Epithelial cell of esophagus (primary cell): ENCODE measurements at regions not wholly inside any gene's neighbourhood (a gene's known extent, or its start where the extent isn't known, plus 50 kb on each side); places are given as distances from the start of the nearest gene placed in this dataset.
"Not testable (repeated sequence)": the region's sequence is repeated elsewhere in the genome, so short reads cannot be mapped to it uniquely, and the experiment has no call there.

Experiments
- DNase-seq: peaks from one replicate; pipeline ENCODE4 v3.0.0; 2010; ENCODE audit warnings: low read depth
- H3K4me3 ChIP-seq: 2 replicates; pipeline ENCODE4 v1.5.1; 2011; ENCODE audit warnings: mild to moderate bottlenecking, low read length, control low read depth
- TF ChIP-seq, protein P1 (sequence below): IDR thresholded peaks from 2 replicates; pipeline ENCODE4 v1.5.1; 2011; ENCODE audit warnings: low read depth, mild to moderate bottlenecking, low read length, control low read depth, inconsistent platforms; ENCODE audit not compliant: insufficient read depth; ENCODE audit errors: missing control alignments

DNA sequence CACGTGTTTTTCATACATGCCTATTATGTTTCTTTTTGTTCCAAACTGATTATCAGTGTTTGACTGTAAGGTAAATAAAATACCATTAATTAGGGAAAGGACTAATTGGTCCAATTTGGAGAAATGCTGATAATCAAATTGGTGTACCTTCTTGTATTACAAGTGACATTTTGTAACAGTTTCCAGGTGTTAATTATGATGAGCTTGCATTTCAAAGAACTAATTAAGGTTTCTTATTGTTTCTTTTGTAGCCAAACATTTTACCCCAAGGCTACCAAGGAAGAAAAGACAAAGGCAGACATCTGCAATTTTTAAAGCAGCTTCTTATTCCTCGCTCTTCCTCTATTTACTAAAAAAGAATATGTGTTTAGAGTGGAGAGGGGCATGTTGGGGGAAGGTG is 88.7 kb upstream of the GRIK1 start:
- DNase-seq, result no peak
- TF ChIP-seq, protein P1, sequence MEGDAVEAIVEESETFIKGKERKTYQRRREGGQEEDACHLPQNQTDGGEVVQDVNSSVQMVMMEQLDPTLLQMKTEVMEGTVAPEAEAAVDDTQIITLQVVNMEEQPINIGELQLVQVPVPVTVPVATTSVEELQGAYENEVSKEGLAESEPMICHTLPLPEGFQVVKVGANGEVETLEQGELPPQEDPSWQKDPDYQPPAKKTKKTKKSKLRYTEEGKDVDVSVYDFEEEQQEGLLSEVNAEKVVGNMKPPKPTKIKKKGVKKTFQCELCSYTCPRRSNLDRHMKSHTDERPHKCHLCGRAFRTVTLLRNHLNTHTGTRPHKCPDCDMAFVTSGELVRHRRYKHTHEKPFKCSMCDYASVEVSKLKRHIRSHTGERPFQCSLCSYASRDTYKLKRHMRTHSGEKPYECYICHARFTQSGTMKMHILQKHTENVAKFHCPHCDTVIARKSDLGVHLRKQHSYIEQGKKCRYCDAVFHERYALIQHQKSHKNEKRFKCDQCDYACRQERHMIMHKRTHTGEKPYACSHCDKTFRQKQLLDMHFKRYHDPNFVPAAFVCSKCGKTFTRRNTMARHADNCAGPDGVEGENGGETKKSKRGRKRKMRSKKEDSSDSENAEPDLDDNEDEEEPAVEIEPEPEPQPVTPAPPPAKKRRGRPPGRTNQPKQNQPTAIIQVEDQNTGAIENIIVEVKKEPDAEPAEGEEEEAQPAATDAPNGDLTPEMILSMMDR, result no peak

GRCh38 chr21:30027986-30028385 is 88.2 kb upstream of the GRIK1 start:
- TF ChIP-seq, protein P1, result no peak
- no peak overlapping the region for H3K4me3 ChIP-seq
- DNase-seq, result no peak

More for the DNA sequence above, 88.7 kb upstream of the GRIK1 start:
- H3K4me3 ChIP-seq, result no peak overlapping the region

GRCh38 chr21:30023056-30023455 is 83.3 kb upstream of the GRIK1 start:
- not testable (repeated sequence) for H3K4me3 ChIP-seq, DNase-seq

- no peak for DNase-seq
- no peak overlapping the region for H3K4me3 ChIP-seq
- TF ChIP-seq, protein P1, result no peak
These were observed 75.1 kb upstream of the GRIK1 start for GRCh38 chr21:30014886-30015285.

DNA sequence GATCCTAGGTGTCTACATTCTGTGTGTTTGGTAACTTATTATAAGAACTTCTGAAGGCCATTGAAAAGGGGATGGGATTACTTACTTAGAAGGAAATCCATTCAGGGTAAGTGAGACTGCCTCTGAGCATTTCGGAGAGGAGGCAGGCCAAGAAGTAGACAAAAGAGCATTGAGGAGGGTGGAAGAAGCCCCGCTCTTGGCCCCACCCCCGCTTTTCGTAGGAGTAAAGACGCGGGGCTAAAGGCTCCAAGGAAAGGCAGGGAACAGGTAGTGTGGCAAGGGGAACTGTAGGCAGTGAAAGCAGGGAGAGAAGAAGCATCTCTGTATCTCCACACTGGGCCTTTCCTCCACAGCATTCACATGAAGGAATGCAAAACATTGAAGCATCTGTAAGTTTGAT is 51.8 kb upstream of the GRIK1 start:
- TF ChIP-seq, protein P1, result no peak
- DNase-seq, result no peak
- H3K4me3 ChIP-seq, result no peak overlapping the region

DNA sequence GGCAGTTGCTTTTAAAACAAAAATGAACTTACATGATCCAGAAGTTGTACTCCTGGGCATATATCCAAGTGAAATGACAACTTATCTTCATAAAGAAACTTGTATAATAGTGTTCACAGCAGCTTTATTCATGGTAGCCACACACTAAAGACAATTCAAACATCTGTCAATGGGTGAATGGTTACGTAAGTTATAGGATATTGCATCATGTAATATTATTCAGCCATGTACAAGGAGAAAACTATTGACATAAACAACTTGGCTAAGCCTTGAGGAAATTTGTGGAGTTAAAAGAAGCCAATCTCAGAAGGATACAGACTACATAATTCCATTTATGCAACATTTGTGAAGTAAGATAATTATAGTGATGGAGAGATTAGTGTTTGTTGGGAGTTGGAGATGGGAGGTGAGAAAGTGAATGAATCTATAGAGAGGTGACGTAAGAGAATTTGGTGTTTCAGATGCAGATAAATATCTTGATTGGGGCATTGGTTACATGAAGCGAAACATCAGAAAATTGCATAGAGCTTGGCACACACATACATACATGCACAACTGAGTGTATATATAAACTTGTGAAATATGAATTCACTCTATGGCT is 49.9 kb upstream of the GRIK1 start:
- peak; percentile 28 for DNase-seq
- TF ChIP-seq, protein P1, result no peak
- H3K4me3 ChIP-seq, result no peak overlapping the region
